Activated T-cell treated with anti-CD3 and anti-CD28 coated beads for 24 hours (primary cell): ENCODE measurements at regions not wholly inside any gene's neighbourhood (a gene's known extent, or its start where the extent isn't known, plus 50 kb on each side); places are given as distances from the start of the nearest gene placed in this dataset.
"Not testable (repeated sequence)": the region's sequence is repeated elsewhere in the genome, so short reads cannot be mapped to it uniquely, and the experiment has no call there.

ENCODE experiments used
- DNase-seq: peaks from one replicate; pipeline ENCODE4 v3.0.0-alpha.2; 2020; ENCODE audit warnings: low read depth

- not testable (repeated sequence) for DNase-seq
Observed at GRCh38 chr22:23460517-23461031, 119.5 kb downstream of the IGLL1 start.

DNA sequence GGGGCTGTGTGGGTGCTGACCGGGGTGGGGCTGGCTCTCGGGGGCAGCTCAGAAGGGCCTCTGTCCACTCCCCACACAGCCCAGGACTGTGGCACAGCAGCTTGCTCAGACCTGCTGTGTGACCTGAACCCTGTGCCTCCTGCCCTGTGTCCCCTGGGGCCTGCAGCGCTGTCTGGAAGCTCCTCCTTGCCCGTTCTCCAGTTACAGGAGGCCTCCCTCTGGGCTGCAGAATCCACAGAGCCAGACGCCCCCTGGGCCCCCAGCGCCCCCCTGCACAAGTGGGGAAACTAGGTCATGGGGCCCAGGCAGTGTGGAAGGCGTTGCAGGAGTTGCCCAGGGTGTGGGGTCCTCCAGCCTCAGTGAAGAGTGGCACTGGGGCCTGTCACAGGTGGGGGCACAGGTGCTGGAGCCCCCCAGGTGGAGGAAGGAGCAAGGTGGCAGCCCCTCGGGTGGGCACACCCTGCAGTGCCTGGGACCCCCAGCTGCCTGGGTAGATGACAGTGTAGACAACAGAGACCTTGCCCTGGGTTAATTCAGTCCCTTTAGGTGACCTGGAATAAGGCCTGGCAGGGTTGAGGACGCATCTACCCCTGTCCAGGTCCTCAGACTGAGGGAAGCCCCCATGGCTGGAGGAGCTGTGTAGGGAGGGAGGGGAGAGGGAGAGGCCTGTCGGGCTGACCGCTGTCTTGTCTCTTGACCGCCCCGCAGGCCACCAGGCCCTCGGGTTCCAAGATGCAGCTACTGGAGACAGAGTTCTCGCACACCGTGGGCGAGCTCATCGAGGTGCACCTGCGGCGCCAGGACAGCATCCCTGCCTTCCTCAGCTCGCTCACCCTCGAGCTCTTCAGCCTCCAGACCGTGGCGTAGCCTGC is 120.2 kb downstream of the IGLL1 start:
- not testable (repeated sequence) for DNase-seq

- DNase-seq = no peak
Observed at GRCh38 chr22:23458663-23459541, 121.2 kb downstream of the IGLL1 start.

DNA sequence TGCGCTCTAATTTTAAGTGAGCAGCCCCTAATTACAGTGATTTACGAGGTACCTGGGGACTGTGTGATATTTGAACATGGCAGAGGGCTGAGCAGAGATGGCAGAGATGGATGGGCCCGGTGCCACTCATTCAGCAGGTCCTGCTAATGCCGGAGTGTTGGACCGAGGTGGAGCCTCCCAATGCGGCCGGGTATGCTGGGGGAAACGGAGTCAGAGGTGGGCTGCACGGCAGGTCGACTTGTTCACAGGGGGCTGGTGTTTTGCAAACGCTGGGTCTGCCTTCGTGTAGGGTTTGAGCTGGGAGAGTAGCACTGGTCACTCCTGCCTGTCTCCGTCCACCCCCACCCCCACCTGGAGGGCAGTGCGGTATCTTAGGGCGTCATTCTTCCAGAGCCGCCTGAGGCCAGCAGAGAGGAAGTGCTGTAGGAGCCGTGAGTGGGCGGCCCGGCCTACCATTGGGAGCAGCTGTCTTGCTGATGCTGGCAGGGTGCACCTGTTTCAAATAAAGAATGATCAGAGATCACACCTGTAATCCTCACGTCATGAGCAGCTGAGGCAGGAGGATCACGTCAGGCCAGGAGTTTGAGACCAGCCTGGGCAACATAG is 122.6 kb downstream of the IGLL1 start:
- no peak for DNase-seq

- not testable (repeated sequence) for DNase-seq
Observed at GRCh38 chr22:23456666-23457379, 123.3 kb downstream of the IGLL1 start.

DNA sequence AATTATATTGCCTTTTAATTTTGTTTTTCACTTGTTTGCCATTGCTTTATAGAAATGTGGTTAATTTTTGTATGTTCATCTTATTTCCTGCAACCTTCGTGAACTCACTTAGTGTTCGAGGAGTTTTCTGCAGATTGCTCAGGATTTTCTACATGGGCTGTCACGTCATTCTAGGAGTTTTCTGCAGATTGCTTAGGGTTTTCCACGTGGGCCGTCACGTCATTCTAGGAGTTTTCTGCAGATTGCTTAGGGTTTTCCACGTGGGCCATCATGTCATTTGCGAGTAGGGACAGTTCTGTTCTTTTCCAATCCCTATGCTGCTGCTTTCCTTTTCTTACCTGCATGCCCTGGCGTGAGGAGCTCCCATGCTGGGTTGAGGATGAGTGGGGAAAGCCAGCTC is 125.7 kb downstream of the IGLL1 start:
- not testable (repeated sequence) for DNase-seq

- no peak for DNase-seq
Observed at GRCh38 chr22:23453277-23453676, 126.8 kb downstream of the IGLL1 start.

DNA sequence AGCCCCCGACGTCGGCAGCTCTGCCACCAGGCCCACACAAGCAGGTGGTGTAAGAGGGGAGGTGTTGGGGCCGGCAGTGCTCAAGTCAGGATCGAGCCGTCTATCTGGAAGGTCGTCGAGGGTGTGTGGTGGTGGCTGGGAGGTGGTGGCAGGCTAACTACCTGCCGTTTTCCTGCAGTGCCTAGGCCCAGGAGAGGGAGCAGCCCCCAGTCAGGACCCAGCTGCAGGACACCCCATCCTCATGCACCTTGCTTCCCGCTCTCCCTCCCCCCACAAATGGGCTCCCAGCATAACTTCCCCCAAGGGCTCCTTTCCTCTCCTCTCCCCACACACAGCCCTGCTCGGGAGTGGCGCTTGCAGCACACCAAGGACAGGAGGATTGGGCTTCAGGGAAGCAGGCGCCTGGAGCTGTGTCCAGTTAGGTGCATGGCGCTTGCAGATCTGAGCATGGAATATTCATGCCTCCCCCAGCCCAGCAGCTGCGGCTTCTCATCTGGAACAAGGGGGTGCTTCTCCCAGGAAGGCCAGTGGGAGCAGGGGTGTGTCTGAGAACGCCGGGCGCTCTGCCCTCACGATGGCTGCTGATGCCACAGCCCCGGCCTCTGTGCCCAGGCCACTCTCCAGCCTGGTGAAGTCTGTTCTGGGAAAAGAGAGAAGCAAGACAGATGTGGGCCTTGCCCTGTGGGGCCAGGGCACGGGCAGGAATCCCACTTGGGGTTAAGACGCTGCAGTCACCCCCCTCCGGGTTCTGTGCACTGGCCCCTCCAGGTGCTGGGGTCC is 127.7 kb downstream of the IGLL1 start:
- DNase-seq = no peak

DNA sequence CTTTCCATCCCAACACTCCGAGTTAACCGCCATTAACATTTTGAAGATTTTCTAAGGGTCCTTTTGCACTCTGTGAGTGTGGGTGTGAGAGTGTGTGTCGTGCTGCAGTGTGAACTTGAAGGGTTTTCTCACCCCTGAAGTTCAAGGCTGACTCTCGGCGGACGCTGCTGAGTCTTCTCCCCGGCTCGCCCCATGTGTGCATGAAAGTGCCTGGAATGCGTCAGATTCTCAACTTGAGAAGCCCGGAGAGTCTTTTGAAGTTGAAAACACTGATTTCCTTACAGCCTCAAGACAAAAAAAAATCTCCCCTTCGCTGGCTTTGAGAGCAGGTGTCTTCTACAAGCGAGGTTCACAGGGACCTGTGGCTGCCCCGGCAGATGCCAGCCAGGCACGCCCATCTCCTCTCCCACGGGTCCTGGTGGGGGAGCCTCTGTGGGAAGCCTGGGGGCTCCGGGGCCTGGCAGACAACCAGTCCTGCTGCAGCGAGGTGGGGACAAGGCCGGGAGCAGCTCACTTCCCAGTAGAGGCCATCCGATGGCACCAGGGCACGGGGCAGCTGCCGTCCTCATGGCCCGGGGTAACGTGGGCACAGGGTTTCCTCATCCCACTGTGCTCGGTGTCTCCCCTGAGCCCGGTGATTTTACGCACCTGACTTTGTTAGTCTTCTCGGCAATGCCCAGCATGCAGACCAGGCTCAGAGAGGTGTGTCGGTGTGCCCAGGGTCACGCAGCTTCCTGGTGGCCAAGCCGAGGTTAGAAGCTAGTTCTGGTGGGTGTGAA is 128.4 kb downstream of the IGLL1 start:
- not testable (repeated sequence) for DNase-seq

GRCh38 chr22:23450821-23451220 is 129.3 kb downstream of the IGLL1 start:
- DNase-seq = not testable (repeated sequence)

- no peak for DNase-seq
Observed at GRCh38 chr22:23450434-23450795, 129.7 kb downstream of the IGLL1 start.

DNA sequence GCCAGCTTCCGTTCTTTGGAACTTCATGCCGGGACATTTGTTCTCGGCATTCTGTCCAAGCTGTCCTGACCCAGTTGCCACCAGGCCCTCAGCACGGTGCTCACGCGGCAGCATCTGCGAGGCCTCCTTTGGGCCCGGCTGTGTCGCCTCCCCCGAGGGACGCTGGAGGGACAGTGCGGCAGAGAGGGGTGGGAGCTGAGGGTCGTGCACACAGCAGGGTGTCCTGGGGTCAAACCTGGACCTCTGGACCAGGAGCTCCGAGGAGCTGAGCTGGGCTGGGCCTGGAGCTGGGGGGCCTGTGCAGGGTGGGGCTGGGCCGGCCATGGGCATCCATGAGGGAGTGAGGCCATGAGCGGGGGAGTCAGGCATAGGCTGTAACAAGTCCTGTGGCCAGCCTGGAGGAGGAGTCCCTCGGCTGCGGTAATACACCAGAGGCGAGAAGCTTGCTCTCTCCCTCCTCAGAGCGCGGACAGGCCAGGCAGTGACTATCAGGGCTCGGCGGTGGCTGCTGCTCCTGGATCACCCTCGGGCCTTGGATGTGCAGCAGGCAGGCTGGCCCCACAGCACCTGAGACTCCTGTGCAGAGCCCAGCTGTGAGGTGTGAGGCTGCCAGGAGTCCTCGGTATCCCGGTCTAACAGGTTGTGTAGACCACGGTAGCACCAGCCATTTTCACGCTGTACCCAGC is 130.2 kb downstream of the IGLL1 start:
- DNase-seq = not testable (repeated sequence)

- not testable (repeated sequence) for DNase-seq
Observed at GRCh38 chr22:23448499-23449288, 131.4 kb downstream of the IGLL1 start.

DNA sequence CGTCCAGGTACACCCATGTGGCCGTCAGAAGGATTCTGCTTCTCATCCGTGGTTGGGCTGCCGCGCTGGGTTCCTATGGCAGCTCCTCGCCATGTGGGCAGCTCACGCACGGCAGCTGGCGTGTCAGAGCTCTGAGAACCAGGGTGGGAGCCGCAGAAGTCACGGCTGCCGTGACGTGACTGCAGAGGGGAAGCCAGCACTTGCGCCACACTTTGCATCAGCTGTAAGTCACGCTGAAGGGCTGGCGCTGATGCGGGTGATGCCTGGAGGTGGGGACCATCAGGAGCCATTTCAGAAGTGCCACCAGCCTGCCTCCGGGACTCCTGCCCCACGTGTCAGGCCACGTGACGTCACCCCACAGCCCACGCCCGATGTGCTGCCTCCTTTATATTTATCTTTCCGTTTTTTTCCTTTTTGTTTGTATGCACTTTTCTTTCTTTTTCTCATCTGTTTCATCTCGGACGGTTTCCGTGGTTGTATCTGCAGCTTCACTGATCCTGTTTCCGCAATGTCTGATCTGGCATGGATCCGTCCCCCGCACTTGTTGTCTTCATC is 133.2 kb downstream of the IGLL1 start:
- DNase-seq = no peak

GRCh38 chr22:23446194-23446593 is 133.9 kb downstream of the IGLL1 start:
- DNase-seq = not testable (repeated sequence)

GRCh38 chr22:23443905-23444304 is 136.2 kb downstream of the IGLL1 start:
- not testable (repeated sequence) for DNase-seq

DNA sequence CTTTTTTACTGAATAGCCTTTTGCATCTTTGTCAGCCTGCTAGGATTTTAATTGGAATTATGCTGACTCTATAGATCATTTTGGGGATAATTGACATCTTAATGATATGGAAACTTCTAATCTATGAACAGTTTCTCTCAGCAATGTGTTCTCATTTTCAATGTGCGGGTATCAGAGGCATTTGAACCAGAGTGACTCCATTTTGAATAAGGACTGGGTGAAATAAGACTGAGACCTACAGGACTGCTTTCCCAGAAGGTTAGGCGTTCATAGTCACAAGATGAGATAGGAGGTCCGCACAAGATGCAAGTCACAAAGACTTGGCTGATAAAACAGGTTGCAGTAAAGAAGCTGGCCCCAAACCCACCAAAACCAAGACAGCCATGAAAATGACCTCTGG is 140.5 kb downstream of the IGLL1 start:
- DNase-seq = not testable (repeated sequence)

DNA sequence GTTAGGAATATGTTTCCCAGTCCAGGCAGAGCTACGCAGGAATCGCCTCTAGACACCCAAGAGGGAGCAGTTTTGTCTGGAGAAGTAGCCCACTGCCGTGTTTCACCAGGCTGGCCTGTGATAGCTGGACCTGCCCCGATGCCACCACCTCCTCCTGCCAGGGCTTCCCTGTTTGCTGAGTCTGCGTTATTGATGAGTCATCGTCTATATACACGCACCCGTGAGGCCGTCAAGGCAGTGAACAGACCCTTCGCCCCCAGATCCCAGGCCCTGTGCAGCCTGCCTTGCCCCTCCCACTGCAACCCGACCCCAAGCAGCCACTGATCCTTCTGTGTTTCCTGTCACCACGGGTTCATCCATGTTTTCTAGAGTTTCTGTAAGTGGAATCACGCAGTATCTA is 141.9 kb downstream of the IGLL1 start:
- no peak for DNase-seq
